NCI-H2107 treated with DMSO at 0.1 percent for 48 hours (cell line): ENCODE measurements at regions not wholly inside any gene's neighbourhood (a gene's known extent, or its start where the extent isn't known, plus 50 kb on each side); places are given as distances from the start of the nearest gene placed in this dataset.
"Not testable (repeated sequence)": the region's sequence is repeated elsewhere in the genome, so short reads cannot be mapped to it uniquely, and the experiment has no call there.

Experiments used
- DNase-seq: peaks from one replicate; lab custom pipeline; 2025; ENCODE audit not compliant: unreplicated experiment; lab: John Stamatoyannopoulos, UW

GRCh38 chr6:120378582-120379220, 955.6 kb downstream of the TBC1D32 start:
- peak; percentile 4 for DNase-seq

GRCh38 chr6:120373185-120373584, 961.1 kb downstream of the TBC1D32 start:
- no peak for DNase-seq

GRCh38 chr6:120363429-120363828, 970.9 kb downstream of the TBC1D32 start:
- no peak for DNase-seq

GRCh38 chr6:120358535-120358934, 975.7 kb downstream of the TBC1D32 start:
- DNase-seq, result not testable (repeated sequence)

- DNase-seq, result no peak
Observed at GRCh38 chr6:120357447-120357846, 976.8 kb downstream of the TBC1D32 start.

GRCh38 chr6:120355822-120356221, 978.5 kb downstream of the TBC1D32 start:
- no peak for DNase-seq

- DNase-seq, result no peak
Observed at GRCh38 chr6:120354452-120355098, 979.7 kb downstream of the TBC1D32 start.

GRCh38 chr6:120352491-120352890, 981.8 kb downstream of the TBC1D32 start:
- DNase-seq, result no peak

GRCh38 chr6:120348926-120349325, 985.4 kb downstream of the TBC1D32 start:
- DNase-seq, result no peak

- no peak for DNase-seq
Observed at GRCh38 chr6:120328521-120328920, 979.0 kb upstream of the MAN1A1 start.

- DNase-seq, result no peak
Observed at GRCh38 chr6:120320481-120321162, 971.1 kb upstream of the MAN1A1 start.

GRCh38 chr6:120304223-120304622, 954.7 kb upstream of the MAN1A1 start:
- DNase-seq, result no peak

GRCh38 chr6:120303527-120303926, 954.0 kb upstream of the MAN1A1 start:
- DNase-seq, result no peak

GRCh38 chr6:120302041-120302440, 952.5 kb upstream of the MAN1A1 start:
- DNase-seq, result no peak

GRCh38 chr6:120290964-120291363, 941.4 kb upstream of the MAN1A1 start:
- DNase-seq, result no peak

- DNase-seq, result no peak
Observed at GRCh38 chr6:120282005-120282404, 932.4 kb upstream of the MAN1A1 start.

GRCh38 chr6:120279466-120280167, 930.1 kb upstream of the MAN1A1 start:
- DNase-seq, result no peak

- DNase-seq, result no peak
Observed at GRCh38 chr6:120278689-120279396, 929.3 kb upstream of the MAN1A1 start.

- no peak for DNase-seq
Observed at GRCh38 chr6:120274547-120274946, 925.0 kb upstream of the MAN1A1 start.

- DNase-seq, result no peak
Observed at GRCh38 chr6:120273411-120273810, 923.9 kb upstream of the MAN1A1 start.

GRCh38 chr6:120272038-120272437, 922.5 kb upstream of the MAN1A1 start:
- no peak for DNase-seq
